ENCODE measurements at regions not wholly inside any gene's neighbourhood (a gene's known extent, or its start where the extent isn't known, plus 50 kb on each side); places are given as distances from the start of the nearest gene placed in this dataset.

- POLR2A ChIA-PET (ENCODE audit: partially characterized antibody) = no interaction called here
- no peak overlapping the region for H3K14ac ChIP-seq (ENCODE audit: insufficient read length)
Observed at GRCh38 chr3:73207946-73208440, 146.5 kb downstream of the EBLN2 start.

More at GRCh38 chr3:73207946-73208440, 146.5 kb downstream of the EBLN2 start:
- WGBS, 2 experiments (ENCODE audit: extremely low coverage in 1 of 2, insufficient coverage in 1 of 2, insufficient read length in 1 of 2, insufficient replicate concordance in 2 of 2, low coverage in 1 of 2, low lambda C conversion rate in 2 of 2, missing lambda C conversion rate in 1 of 2) = 93% methylated on average over 3 of the region's 3 CpGs; no CpG with 5 or more reads in 1 of the 2 experiments
- Histone ChIP-seq H3K9ac (replicated peaks in 1 of 4; ENCODE audit: extremely low read depth in 1 of 4, low read depth in 3 of 4, low read length in 3 of 4) (no peak overlapping the region), H3K27ac (ENCODE audit: low read depth, low read length) (no peak overlapping the region), H3K79me2 (ENCODE audit: control insufficient read depth in 1 of 2, insufficient read depth in 2 of 2, low read length in 2 of 2) (no peaks in the 10 kb centered on the region), H4K8ac (ENCODE audit: extremely low read depth, insufficient read depth, low read length) (no peak overlapping the region), H3K23ac (ENCODE audit: insufficient read length) (no peak overlapping the region), H4K20me1 (replicated peaks in 1 of 2; ENCODE audit: control insufficient read depth in 1 of 2, insufficient read depth in 2 of 2, low read length in 2 of 2) (no peaks in the 10 kb centered on the region), H4K91ac (replicated peaks; ENCODE audit: insufficient read length, low read length) (no peak overlapping the region), H2BK5ac (ENCODE audit: low read depth, low read length) (no peak overlapping the region), H2BK12ac (ENCODE audit: low read depth, low read length) (no peak overlapping the region), H3K56ac (replicated peaks; ENCODE audit: insufficient read length, low read depth, low read length) (no peak overlapping the region), H3K9me3 (ENCODE audit: insufficient read depth in 2 of 2, low read depth in 1 of 2, low read length in 1 of 2) (no peaks in the 10 kb centered on the region), H3K23me2 (ENCODE audit: low read depth, low read length) (no peaks in the 10 kb centered on the region), H2AFZ (ENCODE audit: low read length) (no peak overlapping the region), H2BK15ac (ENCODE audit: low read length) (no peak overlapping the region), H3K36me3 (ENCODE audit: control insufficient read depth in 2 of 4, insufficient read depth in 4 of 4, low read length in 3 of 4) (no peaks in the 10 kb centered on the region), H3K27me3 (replicated peaks in 1 of 4; ENCODE audit: control insufficient read depth in 3 of 4, extremely low read depth in 1 of 4, insufficient read depth in 3 of 4, low read length in 3 of 4) (no peaks in the 10 kb centered on the region), H2BK120ac (replicated peaks; ENCODE audit: low read depth, low read length) (no peak overlapping the region), H3K4me2 (ENCODE audit: insufficient read depth in 1 of 2, low read depth in 2 of 2, low read length in 2 of 2) (no peak overlapping the region), H2AK5ac (ENCODE audit: low read depth, low read length) (no peak overlapping the region), H3K4ac (replicated peaks; ENCODE audit: insufficient read length, low read depth, low read length) (no peak overlapping the region), H3K4me1 (replicated peaks in 1 of 4; ENCODE audit: control insufficient read depth in 3 of 4, insufficient read depth in 4 of 4, low read length in 3 of 4) (no peaks in the 10 kb centered on the region), H2BK20ac (ENCODE audit: low read length) (no peak overlapping the region), H4K5ac (ENCODE audit: insufficient read length, low read depth, low read length) (no peak overlapping the region), H3K4me3 (ENCODE audit: extremely low read depth in 1 of 4, insufficient read depth in 2 of 4, low read depth in 3 of 4, low read length in 4 of 4) (no peak overlapping the region), H3K18ac (ENCODE audit: extremely low read depth, low read length) (no peak overlapping the region), H3K79me1 (ENCODE audit: low read depth, low read length) (no peaks in the 10 kb centered on the region)
- FAIRE-seq (no peak), DNase-seq (ENCODE audit: low read depth in 1 of 2, low spot score in 2 of 2) (no peak)
- CTCF ChIA-PET (ENCODE audit: partially characterized antibody) = interaction anchor here (1.2 kb wide), 1 partner anchor 16 kb away, joined by 6 read pairs; no protein-coding TSS in a partner anchor
- no peak for TF ChIP-seq POLR2AphosphoS5 (IDR thresholded peaks at IDR 0.05; ENCODE audit: low read depth, low read length)
- TF ChIP-seq CBX5 (IDR thresholded peaks at IDR 0.05; ENCODE audit: low read depth, low read length) = no peak
- no peak for TF ChIP-seq RFX5 (IDR thresholded peaks at IDR 0.05; ENCODE audit: borderline replicate concordance, low read depth, low read length)
- no peak for TF ChIP-seq TCF12 (IDR thresholded peaks at IDR 0.05; ENCODE audit: low read depth, low read length)
- TF ChIP-seq RXRA (IDR thresholded peaks at IDR 0.05; ENCODE audit: insufficient read depth, low read depth, low read length) = no peak
- TF ChIP-seq, protein P1, sequence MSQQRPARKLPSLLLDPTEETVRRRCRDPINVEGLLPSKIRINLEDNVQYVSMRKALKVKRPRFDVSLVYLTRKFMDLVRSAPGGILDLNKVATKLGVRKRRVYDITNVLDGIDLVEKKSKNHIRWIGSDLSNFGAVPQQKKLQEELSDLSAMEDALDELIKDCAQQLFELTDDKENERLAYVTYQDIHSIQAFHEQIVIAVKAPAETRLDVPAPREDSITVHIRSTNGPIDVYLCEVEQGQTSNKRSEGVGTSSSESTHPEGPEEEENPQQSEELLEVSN (IDR thresholded peaks at IDR 0.05) = no peak
- TF ChIP-seq, protein P2, sequence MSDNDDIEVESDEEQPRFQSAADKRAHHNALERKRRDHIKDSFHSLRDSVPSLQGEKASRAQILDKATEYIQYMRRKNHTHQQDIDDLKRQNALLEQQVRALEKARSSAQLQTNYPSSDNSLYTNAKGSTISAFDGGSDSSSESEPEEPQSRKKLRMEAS (IDR thresholded peaks at IDR 0.05) = no peak
- TF ChIP-seq TAF1 (IDR thresholded peaks at IDR 0.05; ENCODE audit: low read depth, low read length) = no peak
- no peak for TF ChIP-seq JUN (IDR thresholded peaks at IDR 0.05; ENCODE audit: low read depth, low read length)
- no peak for TF ChIP-seq TBP (IDR thresholded peaks at IDR 0.05; ENCODE audit: low read depth, low read length)
- no peak for TF ChIP-seq KDM1A (IDR thresholded peaks at IDR 0.05; ENCODE audit: borderline replicate concordance, low read length)
- no peak for TF ChIP-seq SIN3A (conservative IDR thresholded peaks at IDR 0.05 in 1 of 2, IDR thresholded peaks at IDR 0.05 in 1 of 2; ENCODE audit: low read depth in 1 of 2, low read length in 2 of 2)
- no peak for TF ChIP-seq EP300 (IDR thresholded peaks at IDR 0.05; ENCODE audit: borderline replicate concordance in 1 of 2, low read depth in 2 of 2, low read length in 2 of 2)
- no peak for TF ChIP-seq POU5F1 (IDR thresholded peaks at IDR 0.05; ENCODE audit: low read depth, low read length)
